ENCODE measurements at regions not wholly inside any gene's neighbourhood (a gene's known extent, or its start where the extent isn't known, plus 50 kb on each side); places are given as distances from the start of the nearest gene placed in this dataset.

GRCh38 chr7:25308906-25309705, 80.8 kb upstream of the NPVF start:
- Mint-ChIP-seq H3K27me3 (peaks cover 4% of the 10 kb centered on the region), H3K36me3 (no peaks in the 10 kb centered on the region), H3K4me3 (no peak overlapping the region), H3K4me1 (no peaks in the 10 kb centered on the region), H3K27ac (no peak overlapping the region), H3K9me3 (no peaks in the 10 kb centered on the region)

DNA sequence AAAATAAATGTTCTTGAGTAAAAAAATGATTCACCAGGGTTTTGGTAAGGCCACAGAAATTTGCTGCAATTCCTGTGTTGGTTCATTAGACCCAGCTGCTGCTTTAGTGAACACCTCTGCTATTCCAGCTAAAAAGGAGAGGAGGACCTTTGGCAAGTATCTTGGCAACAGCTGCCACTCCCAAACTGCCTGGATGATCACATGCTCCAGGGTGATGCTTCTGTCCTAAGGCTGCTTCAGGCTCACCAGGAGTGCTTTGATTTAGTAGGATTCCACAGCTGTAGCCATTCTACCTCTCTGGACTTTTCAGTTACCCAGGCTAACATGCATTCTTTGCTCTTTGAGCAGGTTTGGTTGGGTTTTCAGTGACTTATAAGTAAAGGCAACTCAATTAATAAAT, 82.6 kb upstream of the NPVF start:
- no peaks in the 10 kb centered on the region for H3K4me1 Mint-ChIP-seq
- no peaks in the 10 kb centered on the region for H3K36me3 Mint-ChIP-seq
- no peak overlapping the region for H3K27ac Mint-ChIP-seq
- H3K4me3 Mint-ChIP-seq: no peak overlapping the region
- H3K27me3 Mint-ChIP-seq: peaks cover 4% of the 10 kb centered on the region
- H3K9me3 Mint-ChIP-seq: no peaks in the 10 kb centered on the region

- Mint-ChIP-seq H3K9me3 (no peaks in the 10 kb centered on the region), H3K27me3 (peaks cover 4% of the 10 kb centered on the region), H3K4me3 (no peak overlapping the region), H3K27ac (no peak overlapping the region), H3K4me1 (no peaks in the 10 kb centered on the region), H3K36me3 (no peaks in the 10 kb centered on the region)
These were observed 83.1 kb upstream of the NPVF start for GRCh38 chr7:25311346-25311745.

DNA sequence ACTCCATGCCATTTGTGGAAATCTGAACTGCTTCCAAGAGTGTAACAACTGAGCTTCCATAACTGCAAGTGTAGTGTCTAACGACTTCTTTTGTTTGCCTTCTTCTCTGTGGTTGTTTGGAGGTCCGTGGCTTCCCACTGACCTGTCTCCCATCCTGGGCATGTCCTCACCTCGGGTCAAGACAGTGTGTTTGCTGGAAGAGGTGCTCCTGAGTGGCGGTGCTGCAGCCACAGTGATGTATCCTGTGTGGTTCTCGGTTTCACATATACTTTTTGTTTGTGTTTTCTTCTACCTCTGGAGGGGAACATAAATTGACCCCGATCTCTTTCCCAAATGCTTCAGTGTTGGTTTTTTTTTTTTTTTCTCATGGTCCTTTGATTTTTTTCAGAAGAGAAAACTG, 84.7 kb upstream of the NPVF start:
- no peaks in the 10 kb centered on the region for H3K4me1 Mint-ChIP-seq
- no peaks in the 10 kb centered on the region for H3K9me3 Mint-ChIP-seq
- H3K4me3 Mint-ChIP-seq: no peak overlapping the region
- H3K27me3 Mint-ChIP-seq: no peaks in the 10 kb centered on the region
- H3K36me3 Mint-ChIP-seq: no peaks in the 10 kb centered on the region
- no peak overlapping the region for H3K27ac Mint-ChIP-seq

GRCh38 chr7:25313526-25313925, 85.2 kb upstream of the NPVF start:
- Mint-ChIP-seq H3K27me3 (no peaks in the 10 kb centered on the region), H3K4me1 (no peaks in the 10 kb centered on the region), H3K4me3 (no peak overlapping the region), H3K36me3 (no peaks in the 10 kb centered on the region), H3K9me3 (no peaks in the 10 kb centered on the region), H3K27ac (no peak overlapping the region)

DNA sequence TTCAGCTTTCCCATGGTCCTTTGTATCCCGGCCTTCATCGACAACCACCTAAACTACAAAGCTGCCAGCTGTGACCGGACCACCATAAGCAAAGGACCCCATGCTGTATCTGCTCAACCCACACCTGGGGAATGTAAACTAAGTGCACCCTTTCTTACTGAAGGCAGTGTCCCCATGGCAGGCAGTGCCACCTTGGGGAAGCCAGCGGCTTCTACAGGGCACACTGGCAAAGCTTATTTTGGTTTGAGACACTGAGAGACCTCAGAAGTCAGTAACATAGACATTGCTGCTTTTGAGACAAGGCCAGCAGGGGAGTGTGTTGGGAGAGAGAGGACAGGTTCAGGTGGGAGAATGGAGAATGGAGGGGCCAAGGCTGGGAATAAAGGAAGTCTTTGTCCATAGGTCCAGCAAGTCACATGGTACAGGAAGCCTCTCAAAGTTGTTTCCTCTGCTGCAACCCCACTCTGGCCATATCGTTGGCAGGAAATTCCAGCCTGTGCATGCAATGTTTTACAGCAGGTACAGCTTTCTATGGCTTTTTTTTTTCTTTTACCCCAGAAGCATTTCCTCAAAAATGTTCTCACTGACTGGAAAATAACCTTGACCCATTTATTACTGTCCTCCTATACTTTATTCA, 85.9 kb upstream of the NPVF start:
- H3K4me1 Mint-ChIP-seq: no peaks in the 10 kb centered on the region
- no peak overlapping the region for H3K27ac Mint-ChIP-seq
- no peak overlapping the region for H3K4me3 Mint-ChIP-seq
- no peaks in the 10 kb centered on the region for H3K36me3 Mint-ChIP-seq
- no peaks in the 10 kb centered on the region for H3K27me3 Mint-ChIP-seq
- H3K9me3 Mint-ChIP-seq: no peaks in the 10 kb centered on the region

- Mint-ChIP-seq H3K4me3 (no peak overlapping the region), H3K9me3 (no peaks in the 10 kb centered on the region), H3K27me3 (no peaks in the 10 kb centered on the region), H3K27ac (no peak overlapping the region), H3K4me1 (peaks cover 5% of the 10 kb centered on the region), H3K36me3 (no peaks in the 10 kb centered on the region)
These were observed 86.5 kb upstream of the NPVF start for GRCh38 chr7:25314731-25315267.

DNA sequence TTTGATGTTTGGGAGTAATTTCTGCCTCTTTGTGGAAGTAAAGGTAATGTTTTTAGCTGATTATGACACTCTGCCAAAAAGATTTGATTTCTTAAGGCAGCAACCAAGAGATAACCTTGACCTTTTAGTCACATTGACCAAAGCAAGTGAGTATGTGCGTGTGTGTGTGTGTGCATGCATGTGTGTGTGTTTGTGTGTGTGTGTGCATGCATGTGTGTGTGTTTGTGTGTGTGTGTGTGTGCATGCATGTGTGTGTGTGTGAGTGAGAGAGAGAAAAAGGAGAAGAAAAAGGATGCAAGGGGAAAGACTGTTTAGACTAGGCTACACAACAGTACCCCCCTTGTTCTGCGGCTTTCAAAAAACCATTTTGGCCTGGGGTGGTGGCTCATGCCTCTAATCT, 88.1 kb upstream of the NPVF start:
- peaks cover 9% of the 10 kb centered on the region for H3K4me1 Mint-ChIP-seq
- H3K9me3 Mint-ChIP-seq: no peaks in the 10 kb centered on the region
- H3K36me3 Mint-ChIP-seq: no peaks in the 10 kb centered on the region
- H3K4me3 Mint-ChIP-seq: no peak overlapping the region
- no peaks in the 10 kb centered on the region for H3K27me3 Mint-ChIP-seq
- no peak overlapping the region for H3K27ac Mint-ChIP-seq

DNA sequence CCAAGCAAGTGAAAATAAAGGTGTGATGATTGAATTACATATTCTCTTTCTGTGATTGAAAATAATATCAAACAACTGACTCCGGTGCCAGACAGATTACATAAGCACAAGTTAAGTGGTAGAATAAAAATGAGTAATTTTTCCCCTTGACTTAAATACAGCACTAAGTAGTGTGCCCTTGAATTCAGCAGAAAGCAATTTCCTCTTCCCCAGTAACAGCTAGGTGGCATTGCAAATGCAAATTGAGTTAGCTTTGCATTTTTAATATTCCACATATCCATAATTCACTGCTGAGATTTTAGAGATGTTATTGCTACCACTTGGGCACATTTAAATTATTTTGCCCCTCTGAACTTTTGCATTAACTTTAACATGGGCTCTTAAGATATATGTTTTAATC, 89.8 kb upstream of the NPVF start:
- H3K9me3 Mint-ChIP-seq: no peaks in the 10 kb centered on the region

GRCh38 chr7:25319707-25320106, 91.4 kb upstream of the NPVF start:
- Mint-ChIP-seq H3K36me3 (no peaks in the 10 kb centered on the region), H3K27ac (no peak overlapping the region), H3K27me3 (peaks cover 3% of the 10 kb centered on the region), H3K4me1 (peaks cover 9% of the 10 kb centered on the region), H3K9me3 (no peaks in the 10 kb centered on the region), H3K4me3 (no peak overlapping the region)

More for the DNA sequence above, 89.8 kb upstream of the NPVF start:
- Mint-ChIP-seq H3K27me3 (no peaks in the 10 kb centered on the region), H3K36me3 (no peaks in the 10 kb centered on the region), H3K4me3 (no peak overlapping the region), H3K4me1 (peaks cover 9% of the 10 kb centered on the region), H3K27ac (no peak overlapping the region)

GRCh38 chr7:25320791-25321190, 92.5 kb upstream of the NPVF start:
- no peaks in the 10 kb centered on the region for H3K36me3 Mint-ChIP-seq
- H3K4me1 Mint-ChIP-seq: peaks cover 9% of the 10 kb centered on the region
- no peak overlapping the region for H3K4me3 Mint-ChIP-seq
- H3K9me3 Mint-ChIP-seq: no peaks in the 10 kb centered on the region
- peaks cover 3% of the 10 kb centered on the region for H3K27me3 Mint-ChIP-seq
- H3K27ac Mint-ChIP-seq: no peak overlapping the region

GRCh38 chr7:25321424-25321823, 93.1 kb upstream of the NPVF start:
- Mint-ChIP-seq H3K27ac (no peak overlapping the region), H3K4me1 (peaks cover 9% of the 10 kb centered on the region), H3K27me3 (peaks cover 3% of the 10 kb centered on the region), H3K4me3 (no peak overlapping the region), H3K36me3 (no peaks in the 10 kb centered on the region), H3K9me3 (no peaks in the 10 kb centered on the region)

GRCh38 chr7:25322473-25322872, 94.2 kb upstream of the NPVF start:
- no peak overlapping the region for H3K4me3 Mint-ChIP-seq
- H3K36me3 Mint-ChIP-seq: no peaks in the 10 kb centered on the region
- no peaks in the 10 kb centered on the region for H3K9me3 Mint-ChIP-seq
- no peak overlapping the region for H3K27ac Mint-ChIP-seq
- H3K27me3 Mint-ChIP-seq: peaks cover 3% of the 10 kb centered on the region
- H3K4me1 Mint-ChIP-seq: peaks cover 9% of the 10 kb centered on the region

- H3K27ac Mint-ChIP-seq: no peak overlapping the region
- no peaks in the 10 kb centered on the region for H3K9me3 Mint-ChIP-seq
- no peaks in the 10 kb centered on the region for H3K4me1 Mint-ChIP-seq
- no peak overlapping the region for H3K4me3 Mint-ChIP-seq
- no peaks in the 10 kb centered on the region for H3K36me3 Mint-ChIP-seq
- H3K27me3 Mint-ChIP-seq: peaks cover 3% of the 10 kb centered on the region
These were observed 97.0 kb upstream of the NPVF start for GRCh38 chr7:25325186-25325757.

DNA sequence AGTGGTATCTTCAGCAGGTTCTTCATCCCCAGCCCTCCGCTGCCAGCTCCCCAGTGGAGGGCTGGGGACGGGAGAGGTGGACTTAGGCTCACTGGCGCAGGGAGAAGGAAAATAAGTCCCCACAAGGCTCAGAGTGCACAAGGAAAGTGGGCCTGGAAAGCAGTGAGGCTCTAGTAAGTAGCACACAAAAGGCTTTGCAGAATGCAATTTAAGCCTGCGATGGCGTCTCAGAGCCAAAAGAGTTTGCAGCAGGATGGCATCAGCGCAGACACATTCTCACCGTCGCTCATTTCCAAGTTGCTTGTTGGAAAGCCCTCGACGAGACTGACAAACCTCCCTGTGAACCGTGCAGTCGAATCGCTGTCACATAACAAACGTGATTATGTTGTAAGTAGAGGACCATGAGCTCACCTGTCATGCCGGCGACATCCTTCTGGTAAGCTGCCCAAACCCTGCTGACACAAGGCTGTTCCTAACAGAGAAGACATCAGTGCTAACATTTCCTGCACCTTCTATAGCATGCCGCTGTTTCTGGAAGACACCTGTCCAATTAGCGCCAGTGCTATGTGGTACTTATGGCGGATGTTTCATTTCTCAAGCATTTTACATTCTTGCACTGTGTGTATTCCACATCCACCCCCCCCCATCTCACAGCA, 98.3 kb upstream of the NPVF start:
- peaks cover 3% of the 10 kb centered on the region for H3K27me3 Mint-ChIP-seq

GRCh38 chr7:25329815-25330214, 101.5 kb upstream of the NPVF start:
- Mint-ChIP-seq H3K36me3 (no peaks in the 10 kb centered on the region), H3K4me1 (no peaks in the 10 kb centered on the region), H3K27ac (no peak overlapping the region), H3K9me3 (no peaks in the 10 kb centered on the region), H3K4me3 (no peak overlapping the region), H3K27me3 (no peaks in the 10 kb centered on the region)

More for the DNA sequence above, 98.3 kb upstream of the NPVF start:
- H3K4me3 Mint-ChIP-seq: no peak overlapping the region
- no peaks in the 10 kb centered on the region for H3K36me3 Mint-ChIP-seq
- H3K4me1 Mint-ChIP-seq: no peaks in the 10 kb centered on the region
- H3K27ac Mint-ChIP-seq: no peak overlapping the region
- H3K9me3 Mint-ChIP-seq: no peaks in the 10 kb centered on the region

All from activated naive CD4-positive, alpha-beta T cell treated with anti-CD3 and anti-CD28 coated beads, Interleukin-2, amount 50 U/mL, for 24 hours (primary cell).